ENCODE measurements at regions not wholly inside any gene's neighbourhood (a gene's known extent, or its start where the extent isn't known, plus 50 kb on each side); places are given as distances from the start of the nearest gene placed in this dataset.

DNA sequence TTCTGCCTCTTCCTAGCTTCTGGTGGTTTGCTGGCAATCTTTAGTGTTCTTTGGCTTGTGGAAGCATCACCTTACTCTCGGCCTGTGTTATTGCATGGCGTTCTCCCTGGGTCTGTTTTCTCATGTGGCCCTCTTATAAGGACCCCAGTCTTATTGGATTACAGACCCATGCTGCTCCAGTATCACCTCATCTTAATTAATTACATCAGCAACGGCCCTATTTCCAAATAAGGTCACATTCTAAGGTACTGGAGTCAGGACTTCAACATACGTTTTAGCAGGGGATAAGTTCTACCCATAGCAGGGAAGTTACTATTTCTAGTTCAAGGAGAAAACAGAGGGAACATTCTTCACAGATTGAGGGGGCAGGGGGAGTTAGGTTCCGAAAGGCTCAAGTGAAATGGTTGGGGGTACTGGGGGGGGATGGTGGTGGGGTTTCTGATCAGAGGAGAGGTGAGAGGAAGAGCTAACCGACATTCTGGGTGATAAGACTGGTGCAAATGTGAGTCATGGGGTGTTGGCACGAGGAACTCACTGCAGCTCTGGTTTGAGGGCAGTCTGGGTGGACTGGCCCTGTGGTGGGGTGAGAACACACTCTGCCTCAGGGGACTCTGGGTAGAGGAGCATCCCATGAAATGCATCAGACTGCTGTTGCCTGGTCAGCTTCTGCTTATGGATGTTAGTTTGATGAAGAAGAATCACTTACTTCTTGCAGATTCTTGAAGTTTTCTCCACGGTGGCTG is 51.5 kb upstream of the ZBED5 start:
- H4K20me1 ChIP-seq (ENCODE audit: insufficient read depth, low read length) = no peaks in the 10 kb centered on the region
- H3K79me2 ChIP-seq (ENCODE audit: insufficient read depth, low read depth, low read length) = no peaks in the 10 kb centered on the region
- no peak overlapping the region for H3K4me2 ChIP-seq (ENCODE audit: low read length)
- no peaks in the 10 kb centered on the region for H3K36me3 ChIP-seq (ENCODE audit: insufficient read depth, low read length)
- TF ChIP-seq, protein P1, sequence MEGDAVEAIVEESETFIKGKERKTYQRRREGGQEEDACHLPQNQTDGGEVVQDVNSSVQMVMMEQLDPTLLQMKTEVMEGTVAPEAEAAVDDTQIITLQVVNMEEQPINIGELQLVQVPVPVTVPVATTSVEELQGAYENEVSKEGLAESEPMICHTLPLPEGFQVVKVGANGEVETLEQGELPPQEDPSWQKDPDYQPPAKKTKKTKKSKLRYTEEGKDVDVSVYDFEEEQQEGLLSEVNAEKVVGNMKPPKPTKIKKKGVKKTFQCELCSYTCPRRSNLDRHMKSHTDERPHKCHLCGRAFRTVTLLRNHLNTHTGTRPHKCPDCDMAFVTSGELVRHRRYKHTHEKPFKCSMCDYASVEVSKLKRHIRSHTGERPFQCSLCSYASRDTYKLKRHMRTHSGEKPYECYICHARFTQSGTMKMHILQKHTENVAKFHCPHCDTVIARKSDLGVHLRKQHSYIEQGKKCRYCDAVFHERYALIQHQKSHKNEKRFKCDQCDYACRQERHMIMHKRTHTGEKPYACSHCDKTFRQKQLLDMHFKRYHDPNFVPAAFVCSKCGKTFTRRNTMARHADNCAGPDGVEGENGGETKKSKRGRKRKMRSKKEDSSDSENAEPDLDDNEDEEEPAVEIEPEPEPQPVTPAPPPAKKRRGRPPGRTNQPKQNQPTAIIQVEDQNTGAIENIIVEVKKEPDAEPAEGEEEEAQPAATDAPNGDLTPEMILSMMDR (conservative IDR thresholded peaks at IDR 0.05; ENCODE audit: low read length) = no peak
- no peak for TF ChIP-seq EZH2phosphoT487 (IDR thresholded peaks at IDR 0.05; ENCODE audit: borderline replicate concordance, low read depth, low read length)
- ChIA-PET CTCF (ENCODE audit: unreplicated experiment) (no interaction called here), POLR2A (interaction anchor here (1.2 kb wide), 1 partner anchor 11 kb away, joined by 6 read pairs; no protein-coding TSS in a partner anchor)
- H3K9me2 ChIP-seq (ENCODE audit: insufficient read depth, low read length) = no peaks in the 10 kb centered on the region
- H3K27ac ChIP-seq (ENCODE audit: low read depth, low read length, poor library complexity, severe bottlenecking) = no peak overlapping the region
- intact Hi-C loops (cut with micrococcal nuclease; ENCODE audit: unreplicated experiment) = no loop called here
- no peak for DNase-seq (ENCODE audit: low spot score)
- BruUV-seq (replicated peaks) = no TSS peak
- no peak overlapping the region for H2AFZ ChIP-seq (ENCODE audit: low read length)
- no peaks in the 10 kb centered on the region for H3K9me3 ChIP-seq (ENCODE audit: low read length)
- no peaks in the 10 kb centered on the region for H3K4me1 ChIP-seq (ENCODE audit: insufficient read depth, low read length, poor library complexity, severe bottlenecking)
- no peak overlapping the region for H3K4me3 ChIP-seq (ENCODE audit: low read depth, low read length, poor library complexity, severe bottlenecking)

DNA sequence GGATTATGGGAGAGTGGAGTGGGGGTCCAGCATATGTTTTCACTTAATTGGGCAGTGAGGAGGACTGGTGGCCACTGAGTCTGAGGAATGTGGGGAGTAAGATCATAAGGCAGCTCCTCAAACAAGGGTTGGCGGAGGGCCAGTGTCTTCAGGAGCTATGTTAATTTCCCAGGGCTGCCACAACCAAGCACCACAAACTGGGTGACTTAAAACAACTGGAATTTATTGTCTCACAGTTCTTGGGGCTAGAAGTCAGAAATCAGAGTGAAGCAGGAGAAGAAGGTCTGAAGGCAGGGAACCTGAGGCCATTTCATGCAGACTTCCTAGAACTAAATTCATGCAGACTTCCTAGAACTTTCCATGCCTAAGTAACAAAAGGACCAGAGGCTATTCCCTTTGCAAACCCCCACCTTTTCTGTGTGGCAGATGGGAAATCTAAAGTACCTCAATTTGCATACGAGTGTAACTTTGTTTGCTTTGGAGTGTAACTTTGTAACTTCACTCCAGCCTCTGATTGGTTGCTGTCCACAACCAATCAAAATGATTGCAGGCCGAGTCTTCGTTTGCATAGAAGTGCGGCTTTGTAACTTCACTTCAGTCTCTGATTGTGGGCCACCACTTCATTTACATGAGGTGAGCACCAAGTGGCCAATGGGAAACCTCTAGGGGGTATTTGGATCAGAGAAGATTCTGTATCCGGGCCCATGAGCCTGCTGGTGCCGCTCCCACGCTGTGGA is 50.5 kb upstream of the ZBED5 start:
- H3K4me1 ChIP-seq (ENCODE audit: insufficient read depth, low read length, poor library complexity, severe bottlenecking) = no peaks in the 10 kb centered on the region
- POLR2A ChIA-PET = interaction anchor here (0.5 to 1.1 kb wide), 3 partner anchors 12 to 39 kb away, joined by 3 to 5 read pairs (median 4); no protein-coding TSS in a partner anchor
- no peak for DNase-seq (ENCODE audit: low spot score)
- H3K9me3 ChIP-seq (ENCODE audit: low read length) = no peaks in the 10 kb centered on the region
- no peak overlapping the region for H2AFZ ChIP-seq (ENCODE audit: low read length)
- CTCF ChIA-PET (ENCODE audit: unreplicated experiment) = no interaction called here
- intact Hi-C loops (cut with micrococcal nuclease; ENCODE audit: unreplicated experiment) = no loop called here
- no TSS peak for BruUV-seq (replicated peaks)
- H3K36me3 ChIP-seq (ENCODE audit: insufficient read depth, low read length) = no peaks in the 10 kb centered on the region
- H3K9me2 ChIP-seq (ENCODE audit: insufficient read depth, low read length) = no peaks in the 10 kb centered on the region
- no peak overlapping the region for H3K4me2 ChIP-seq (ENCODE audit: low read length)
- no peaks in the 10 kb centered on the region for H3K79me2 ChIP-seq (ENCODE audit: insufficient read depth, low read depth, low read length)
- no peak overlapping the region for H3K4me3 ChIP-seq (ENCODE audit: low read depth, low read length, poor library complexity, severe bottlenecking)
- no peak overlapping the region for H3K27ac ChIP-seq (ENCODE audit: low read depth, low read length, poor library complexity, severe bottlenecking)
- no peak for TF ChIP-seq EZH2phosphoT487 (IDR thresholded peaks at IDR 0.05; ENCODE audit: borderline replicate concordance, low read depth, low read length)
- TF ChIP-seq, protein P1 (conservative IDR thresholded peaks at IDR 0.05; ENCODE audit: low read length) = no peak
- no peaks in the 10 kb centered on the region for H4K20me1 ChIP-seq (ENCODE audit: insufficient read depth, low read length)

All from OCI-LY7 (cell line).